ENCODE measurements at regions not wholly inside any gene's neighbourhood (a gene's known extent, or its start where the extent isn't known, plus 50 kb on each side); places are given as distances from the start of the nearest gene placed in this dataset.

DNA sequence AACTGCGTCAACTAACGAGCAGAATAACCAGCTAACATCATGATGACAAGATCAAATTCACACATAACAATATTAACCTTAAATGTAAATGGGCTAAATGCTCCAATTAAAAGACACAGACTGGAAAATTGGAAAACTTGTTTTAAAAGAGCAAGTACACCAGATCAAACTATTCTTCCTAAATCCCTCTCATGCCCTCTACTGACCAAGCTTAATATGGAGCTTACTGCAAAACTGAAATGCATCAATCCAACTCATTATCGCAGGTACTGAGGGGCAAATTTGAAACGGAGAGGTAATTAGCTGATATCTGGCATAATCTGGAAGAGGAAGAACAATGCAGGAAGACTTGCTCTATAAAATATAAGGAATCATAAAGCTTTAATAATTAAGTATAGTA is 1223.8 kb downstream of the NXPH1 start:
- TF ChIP-seq, protein P1, sequence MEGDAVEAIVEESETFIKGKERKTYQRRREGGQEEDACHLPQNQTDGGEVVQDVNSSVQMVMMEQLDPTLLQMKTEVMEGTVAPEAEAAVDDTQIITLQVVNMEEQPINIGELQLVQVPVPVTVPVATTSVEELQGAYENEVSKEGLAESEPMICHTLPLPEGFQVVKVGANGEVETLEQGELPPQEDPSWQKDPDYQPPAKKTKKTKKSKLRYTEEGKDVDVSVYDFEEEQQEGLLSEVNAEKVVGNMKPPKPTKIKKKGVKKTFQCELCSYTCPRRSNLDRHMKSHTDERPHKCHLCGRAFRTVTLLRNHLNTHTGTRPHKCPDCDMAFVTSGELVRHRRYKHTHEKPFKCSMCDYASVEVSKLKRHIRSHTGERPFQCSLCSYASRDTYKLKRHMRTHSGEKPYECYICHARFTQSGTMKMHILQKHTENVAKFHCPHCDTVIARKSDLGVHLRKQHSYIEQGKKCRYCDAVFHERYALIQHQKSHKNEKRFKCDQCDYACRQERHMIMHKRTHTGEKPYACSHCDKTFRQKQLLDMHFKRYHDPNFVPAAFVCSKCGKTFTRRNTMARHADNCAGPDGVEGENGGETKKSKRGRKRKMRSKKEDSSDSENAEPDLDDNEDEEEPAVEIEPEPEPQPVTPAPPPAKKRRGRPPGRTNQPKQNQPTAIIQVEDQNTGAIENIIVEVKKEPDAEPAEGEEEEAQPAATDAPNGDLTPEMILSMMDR (IDR thresholded peaks at IDR 0.05; ENCODE audit: insufficient read depth, low read length) = no peak
- DNase-seq (ENCODE audit: low read depth) = no peak
- no peak overlapping the region for H3K4me3 ChIP-seq (ENCODE audit: low read depth, low read length)

- no peak for DNase-seq (ENCODE audit: low read depth)
- TF ChIP-seq, protein P1 (IDR thresholded peaks at IDR 0.05; ENCODE audit: insufficient read depth, low read length) = no peak
Measured at GRCh38 chr7:9671979-9672917, 1238.8 kb downstream of the NXPH1 start.

GRCh38 chr7:9680713-9681112 is 1247.3 kb downstream of the NXPH1 start:
- DNase-seq (ENCODE audit: low read depth) = no peak
- no peak overlapping the region for H3K4me3 ChIP-seq (ENCODE audit: low read depth, low read length)
- TF ChIP-seq, protein P1 (IDR thresholded peaks at IDR 0.05; ENCODE audit: insufficient read depth, low read length) = no peak

More at GRCh38 chr7:9671979-9672917, 1238.8 kb downstream of the NXPH1 start:
- no peak overlapping the region for H3K4me3 ChIP-seq (ENCODE audit: low read depth, low read length)

DNA sequence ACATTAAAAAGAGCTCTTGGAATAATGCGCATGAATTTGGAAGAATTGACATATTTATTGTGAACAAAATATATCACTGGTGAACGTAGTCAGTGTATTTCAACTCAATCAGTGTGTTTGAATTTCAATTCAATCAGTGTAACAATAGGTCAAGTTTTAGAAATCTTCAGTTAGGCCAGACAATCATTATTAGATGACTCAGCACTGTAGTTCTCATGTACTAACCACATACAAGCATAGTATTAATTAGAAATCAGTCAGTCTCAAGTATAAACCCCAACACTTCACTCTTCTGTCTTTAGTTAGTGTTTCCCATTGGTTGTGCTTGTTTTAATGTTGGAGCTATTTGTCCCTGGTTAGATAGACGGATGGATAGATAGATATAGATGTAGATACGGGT is 1247.9 kb downstream of the NXPH1 start:
- TF ChIP-seq, protein P1 (IDR thresholded peaks at IDR 0.05; ENCODE audit: insufficient read depth, low read length) = no peak
- H3K4me3 ChIP-seq (ENCODE audit: low read depth, low read length) = no peak overlapping the region
- no peak for DNase-seq (ENCODE audit: low read depth)

DNA sequence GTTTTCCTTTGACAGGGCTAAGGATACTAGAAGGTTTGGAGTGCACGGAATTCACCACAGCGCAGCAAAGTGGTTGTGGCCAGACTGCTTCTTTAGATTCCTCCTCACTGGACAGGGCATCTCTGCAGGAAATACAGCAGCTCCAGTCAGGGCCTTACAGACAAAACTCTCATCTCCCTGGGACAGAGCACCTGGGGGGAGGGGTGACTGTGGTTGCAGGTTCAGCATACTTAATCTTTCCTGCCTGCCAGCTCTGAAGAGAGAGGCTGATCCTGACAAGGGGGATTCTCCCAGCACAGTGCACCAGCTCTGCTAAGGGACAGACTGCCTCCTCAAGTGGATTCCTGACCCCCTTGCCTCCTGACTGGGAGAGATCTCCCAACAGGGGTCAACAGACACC is 1257.9 kb downstream of the NXPH1 start:
- no peak for DNase-seq (ENCODE audit: low read depth)
- H3K4me3 ChIP-seq (ENCODE audit: low read depth, low read length) = no peak overlapping the region
- TF ChIP-seq, protein P1 (IDR thresholded peaks at IDR 0.05; ENCODE audit: insufficient read depth, low read length) = no peak

GRCh38 chr7:9698375-9698774 is 1265.0 kb downstream of the NXPH1 start:
- DNase-seq (ENCODE audit: low read depth) = no peak
- no peak overlapping the region for H3K4me3 ChIP-seq (ENCODE audit: low read depth, low read length)
- TF ChIP-seq, protein P1 (IDR thresholded peaks at IDR 0.05; ENCODE audit: insufficient read depth, low read length) = no peak
